Astrocyte (in vitro differentiated cells and primary cell): ENCODE measurements at regions not wholly inside any gene's neighbourhood (a gene's known extent, or its start where the extent isn't known, plus 50 kb on each side); places are given as distances from the start of the nearest gene placed in this dataset.

Experiments used
- EZH2 ChIP-seq: IDR thresholded peaks from 2 replicates; pipeline ENCODE4 v1.6.1; 2012; ENCODE audit warnings: mild to moderate bottlenecking, low read length, inconsistent platforms; ENCODE audit not compliant: insufficient read depth
- TF ChIP-seq, protein P1 (sequence below): IDR thresholded peaks from 2 replicates; pipeline ENCODE4 v1.5.1; 2011; ENCODE audit warnings: low read depth, mild to moderate bottlenecking, inconsistent platforms, low read length, moderate library complexity; ENCODE audit not compliant: insufficient read depth

DNA sequence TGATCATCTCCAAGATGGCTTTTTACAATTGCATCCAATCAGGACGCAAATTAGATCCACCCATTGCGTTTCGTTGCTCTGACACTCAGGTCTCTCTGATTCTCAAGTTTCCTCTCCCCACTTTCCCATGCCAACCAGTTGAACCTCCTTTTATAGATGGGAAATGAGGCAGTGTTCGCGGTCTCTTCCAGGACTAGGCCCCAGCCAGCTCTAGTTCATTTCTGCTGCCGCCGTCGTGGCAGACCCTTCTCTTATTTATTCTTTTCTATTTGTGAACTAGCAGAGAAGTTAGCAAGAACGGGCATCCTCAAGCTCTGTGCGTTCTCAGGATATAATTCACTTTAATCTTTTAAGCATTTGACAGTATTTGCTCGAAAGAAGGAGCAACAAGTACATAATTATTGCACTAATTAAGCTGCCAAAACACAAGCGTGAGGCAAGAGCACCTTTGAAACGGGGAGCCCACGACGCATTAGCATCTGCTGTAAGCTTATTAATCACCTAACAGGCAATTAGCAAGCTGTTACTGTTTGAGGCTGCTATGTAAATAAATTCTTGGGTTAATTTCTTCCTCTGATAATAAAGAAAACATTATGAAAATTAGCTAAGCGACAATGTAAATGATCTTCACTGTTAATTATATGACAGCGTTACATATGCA, 246.4 kb upstream of the TLE3 start:
- TF ChIP-seq, protein P1, sequence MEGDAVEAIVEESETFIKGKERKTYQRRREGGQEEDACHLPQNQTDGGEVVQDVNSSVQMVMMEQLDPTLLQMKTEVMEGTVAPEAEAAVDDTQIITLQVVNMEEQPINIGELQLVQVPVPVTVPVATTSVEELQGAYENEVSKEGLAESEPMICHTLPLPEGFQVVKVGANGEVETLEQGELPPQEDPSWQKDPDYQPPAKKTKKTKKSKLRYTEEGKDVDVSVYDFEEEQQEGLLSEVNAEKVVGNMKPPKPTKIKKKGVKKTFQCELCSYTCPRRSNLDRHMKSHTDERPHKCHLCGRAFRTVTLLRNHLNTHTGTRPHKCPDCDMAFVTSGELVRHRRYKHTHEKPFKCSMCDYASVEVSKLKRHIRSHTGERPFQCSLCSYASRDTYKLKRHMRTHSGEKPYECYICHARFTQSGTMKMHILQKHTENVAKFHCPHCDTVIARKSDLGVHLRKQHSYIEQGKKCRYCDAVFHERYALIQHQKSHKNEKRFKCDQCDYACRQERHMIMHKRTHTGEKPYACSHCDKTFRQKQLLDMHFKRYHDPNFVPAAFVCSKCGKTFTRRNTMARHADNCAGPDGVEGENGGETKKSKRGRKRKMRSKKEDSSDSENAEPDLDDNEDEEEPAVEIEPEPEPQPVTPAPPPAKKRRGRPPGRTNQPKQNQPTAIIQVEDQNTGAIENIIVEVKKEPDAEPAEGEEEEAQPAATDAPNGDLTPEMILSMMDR, result no peak
- TF ChIP-seq EZH2, result no peak
